A673 (cell line): ENCODE measurements at regions not wholly inside any gene's neighbourhood (a gene's known extent, or its start where the extent isn't known, plus 50 kb on each side); places are given as distances from the start of the nearest gene placed in this dataset.

Experiments
- CTCF ChIP-seq: fragments of 300-800, 200-600 bp; sonication (generic); conservative IDR thresholded peaks from 2 replicates; pipeline ENCODE4 v1.5.1; 2017; ENCODE audit warnings: low read depth, mild to moderate bottlenecking, antibody characterized with exemption, low read length, moderate library complexity, mixed read lengths
- EZH2 ChIP-seq: fragments of 200-600 bp; sonication (generic); IDR thresholded peaks from 2 replicates; pipeline ENCODE4 v1.6.1; 2017; ENCODE audit warnings: borderline replicate concordance, low read depth, mild to moderate bottlenecking, mixed read lengths, antibody characterized with exemption, low read length; ENCODE audit not compliant: poor library complexity, severe bottlenecking

GRCh38 chr10:128365156-128365725, 239.0 kb upstream of the MKI67 start:
- TF ChIP-seq CTCF (no peak), EZH2 (no peak)
